ENCODE measurements at regions not wholly inside any gene's neighbourhood (a gene's known extent, or its start where the extent isn't known, plus 50 kb on each side); places are given as distances from the start of the nearest gene placed in this dataset.

DNA sequence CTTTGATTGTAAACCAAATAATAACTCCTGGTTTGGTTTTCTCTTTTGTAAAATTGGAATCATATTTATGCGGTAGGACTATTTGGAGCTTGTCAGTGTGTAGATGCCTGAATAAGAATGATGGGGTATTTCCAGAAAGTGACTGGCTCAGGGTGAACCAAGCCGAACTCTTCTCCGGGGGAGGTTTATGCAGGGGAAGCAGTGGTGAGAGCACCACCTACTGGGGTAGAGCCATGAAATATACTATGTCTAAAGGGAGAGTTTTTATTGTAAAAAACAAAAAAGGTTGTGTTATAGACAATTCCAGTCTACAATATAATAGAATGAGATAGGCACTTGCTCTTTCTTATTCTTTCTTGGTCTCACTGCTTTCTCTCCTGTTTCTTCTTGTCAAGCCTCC, 222.9 kb upstream of the SLC16A7 start:
- H3K36me3 Mint-ChIP-seq (ENCODE audit: low read depth), result no peaks in the 10 kb centered on the region
- ATAC-seq (ENCODE audit: poor library complexity) (no peak), DNase-seq (no peak)
- Histone ChIP-seq H3K36me3 (ENCODE audit: insufficient read depth, low read length) (no peaks in the 10 kb centered on the region), H3K9me3 (ENCODE audit: control insufficient read depth in 1 of 2, insufficient read depth in 1 of 2, low read length in 2 of 2) (no peaks in the 10 kb centered on the region), H3K4me1 (ENCODE audit: insufficient read depth, low read length) (no peaks in the 10 kb centered on the region), H3K4me3 (ENCODE audit: low read length) (no peak overlapping the region), H3K27ac (ENCODE audit: low read depth in 1 of 2, low read length in 2 of 2) (no peak overlapping the region), H3K27me3 (ENCODE audit: control insufficient read depth in 1 of 2, insufficient read depth in 2 of 2, low read length in 2 of 2) (no peaks in the 10 kb centered on the region)
- intact Hi-C loops (cut with DNase I, micrococcal nuclease), result no loop called here
- TF ChIP-seq, protein P1, sequence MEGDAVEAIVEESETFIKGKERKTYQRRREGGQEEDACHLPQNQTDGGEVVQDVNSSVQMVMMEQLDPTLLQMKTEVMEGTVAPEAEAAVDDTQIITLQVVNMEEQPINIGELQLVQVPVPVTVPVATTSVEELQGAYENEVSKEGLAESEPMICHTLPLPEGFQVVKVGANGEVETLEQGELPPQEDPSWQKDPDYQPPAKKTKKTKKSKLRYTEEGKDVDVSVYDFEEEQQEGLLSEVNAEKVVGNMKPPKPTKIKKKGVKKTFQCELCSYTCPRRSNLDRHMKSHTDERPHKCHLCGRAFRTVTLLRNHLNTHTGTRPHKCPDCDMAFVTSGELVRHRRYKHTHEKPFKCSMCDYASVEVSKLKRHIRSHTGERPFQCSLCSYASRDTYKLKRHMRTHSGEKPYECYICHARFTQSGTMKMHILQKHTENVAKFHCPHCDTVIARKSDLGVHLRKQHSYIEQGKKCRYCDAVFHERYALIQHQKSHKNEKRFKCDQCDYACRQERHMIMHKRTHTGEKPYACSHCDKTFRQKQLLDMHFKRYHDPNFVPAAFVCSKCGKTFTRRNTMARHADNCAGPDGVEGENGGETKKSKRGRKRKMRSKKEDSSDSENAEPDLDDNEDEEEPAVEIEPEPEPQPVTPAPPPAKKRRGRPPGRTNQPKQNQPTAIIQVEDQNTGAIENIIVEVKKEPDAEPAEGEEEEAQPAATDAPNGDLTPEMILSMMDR (IDR thresholded peaks at IDR 0.05), result no peak
- H3K27me3 Mint-ChIP-seq, result no peaks in the 10 kb centered on the region
- no peaks in the 10 kb centered on the region for H3K9me3 Mint-ChIP-seq
- ChIA-PET CTCF (no interaction called here), POLR2A (no interaction called here)
- no peak overlapping the region for H3K4me3 Mint-ChIP-seq
- H3K27ac Mint-ChIP-seq, result no peak overlapping the region
- no peaks in the 10 kb centered on the region for H3K4me1 Mint-ChIP-seq (ENCODE audit: low read depth)

DNA sequence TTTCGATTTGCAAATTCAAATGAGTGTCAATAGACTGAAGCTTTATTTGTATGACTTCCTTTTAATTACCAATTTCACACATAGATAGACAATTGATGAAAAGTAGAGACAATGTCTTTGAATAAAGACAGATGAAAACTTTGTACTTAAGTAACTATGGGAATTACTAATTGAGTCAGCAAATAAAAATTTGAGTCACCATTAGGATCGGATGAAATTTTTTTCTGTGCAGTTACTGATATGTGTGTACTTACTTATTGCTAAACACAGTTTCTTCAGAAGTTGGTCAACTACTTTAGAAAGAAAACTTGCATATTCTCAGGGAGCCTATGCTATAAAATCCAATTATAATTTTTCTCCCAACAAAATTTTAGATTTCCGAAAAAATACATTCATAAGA, 224.9 kb upstream of the SLC16A7 start:
- Histone ChIP-seq H3K36me3 (ENCODE audit: insufficient read depth, low read length) (no peaks in the 10 kb centered on the region), H3K27ac (ENCODE audit: low read depth in 1 of 2, low read length in 2 of 2) (no peak overlapping the region), H3K4me1 (ENCODE audit: insufficient read depth, low read length) (no peaks in the 10 kb centered on the region), H3K9me3 (ENCODE audit: control insufficient read depth in 1 of 2, insufficient read depth in 1 of 2, low read length in 2 of 2) (no peaks in the 10 kb centered on the region), H3K4me3 (ENCODE audit: low read length) (no peak overlapping the region), H3K27me3 (ENCODE audit: control insufficient read depth in 1 of 2, insufficient read depth in 2 of 2, low read length in 2 of 2) (no peaks in the 10 kb centered on the region)
- no peaks in the 10 kb centered on the region for H3K9me3 Mint-ChIP-seq
- TF ChIP-seq, protein P1 (IDR thresholded peaks at IDR 0.05), result no peak
- POLR2A ChIA-PET, result no interaction called here
- no peaks in the 10 kb centered on the region for H3K27me3 Mint-ChIP-seq
- intact Hi-C loops (cut with DNase I, micrococcal nuclease), result no loop called here
- no peak for ATAC-seq (ENCODE audit: poor library complexity)
- no peak overlapping the region for H3K4me3 Mint-ChIP-seq
- no peak for DNase-seq
- no peaks in the 10 kb centered on the region for H3K36me3 Mint-ChIP-seq (ENCODE audit: low read depth)
- no peaks in the 10 kb centered on the region for H3K4me1 Mint-ChIP-seq (ENCODE audit: low read depth)
- CTCF ChIA-PET, result no interaction called here
- no peak overlapping the region for H3K27ac Mint-ChIP-seq

DNA sequence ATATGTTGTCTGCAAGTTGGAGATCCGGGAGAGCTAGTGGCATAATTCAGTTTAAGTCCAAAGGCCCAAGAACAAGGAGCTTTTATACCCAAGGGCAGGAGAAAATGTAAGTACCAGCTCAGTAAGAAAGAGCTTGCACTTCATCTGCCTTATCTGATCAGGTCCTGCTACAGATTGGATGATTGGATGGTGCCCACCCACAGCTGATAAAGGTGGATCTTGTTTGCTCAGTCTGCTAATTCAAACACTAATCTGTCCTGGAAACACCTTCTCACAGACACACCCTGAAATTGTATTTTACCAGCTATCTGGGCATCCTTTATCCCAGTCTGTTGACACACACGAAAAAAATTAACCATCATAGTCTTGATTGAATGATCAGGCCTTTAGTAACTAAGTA, 230.7 kb upstream of the SLC16A7 start:
- H3K4me1 Mint-ChIP-seq (ENCODE audit: low read depth), result no peaks in the 10 kb centered on the region
- Histone ChIP-seq H3K27me3 (ENCODE audit: control insufficient read depth in 1 of 2, insufficient read depth in 2 of 2, low read length in 2 of 2) (no peaks in the 10 kb centered on the region), H3K27ac (ENCODE audit: low read depth in 1 of 2, low read length in 2 of 2) (no peak overlapping the region), H3K4me3 (ENCODE audit: low read length) (no peak overlapping the region), H3K4me1 (ENCODE audit: insufficient read depth, low read length) (no peaks in the 10 kb centered on the region), H3K9me3 (ENCODE audit: control insufficient read depth in 1 of 2, insufficient read depth in 1 of 2, low read length in 2 of 2) (no peaks in the 10 kb centered on the region), H3K36me3 (ENCODE audit: insufficient read depth, low read length) (no peaks in the 10 kb centered on the region)
- no peak overlapping the region for H3K27ac Mint-ChIP-seq
- H3K36me3 Mint-ChIP-seq (ENCODE audit: low read depth), result no peaks in the 10 kb centered on the region
- H3K9me3 Mint-ChIP-seq, result no peaks in the 10 kb centered on the region
- TF ChIP-seq, protein P1 (IDR thresholded peaks at IDR 0.05), result no peak
- intact Hi-C loops (cut with DNase I, micrococcal nuclease), result no loop called here
- ATAC-seq (ENCODE audit: poor library complexity), result no peak
- ChIA-PET POLR2A (no interaction called here), CTCF (no interaction called here)
- H3K27me3 Mint-ChIP-seq, result no peaks in the 10 kb centered on the region
- no peak overlapping the region for H3K4me3 Mint-ChIP-seq
- no peak for DNase-seq
